GM21390 (cell line): ENCODE measurements at regions not wholly inside any gene's neighbourhood (a gene's known extent, or its start where the extent isn't known, plus 50 kb on each side); places are given as distances from the start of the nearest gene placed in this dataset.

Experiments
- ATAC-seq: cut with Tn5 transposase; IDR thresholded peaks from one replicate; pipeline ENCODE4 v1.9.1; 2021; ENCODE audit not compliant: unreplicated experiment

DNA sequence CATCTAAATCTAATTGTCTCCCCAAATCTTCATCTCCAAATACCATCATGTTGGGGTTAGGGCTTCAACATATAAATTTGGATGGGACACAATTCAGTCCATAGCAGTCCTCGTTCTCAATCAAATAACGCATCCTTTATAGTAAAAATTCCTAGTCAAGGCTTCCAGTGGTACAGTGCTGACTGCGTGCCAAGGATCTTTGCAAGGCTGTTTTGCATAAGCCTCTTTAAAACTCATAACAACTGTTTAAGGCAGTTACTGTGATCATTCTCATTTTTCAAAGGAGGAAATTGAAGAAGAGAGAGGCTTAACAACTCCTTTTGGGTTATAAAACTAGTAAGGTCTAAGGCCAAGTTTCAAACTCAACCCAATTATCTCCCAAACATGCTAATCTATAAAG lies 666.9 kb downstream of the NYAP2 start:
- ATAC-seq = no peak

DNA sequence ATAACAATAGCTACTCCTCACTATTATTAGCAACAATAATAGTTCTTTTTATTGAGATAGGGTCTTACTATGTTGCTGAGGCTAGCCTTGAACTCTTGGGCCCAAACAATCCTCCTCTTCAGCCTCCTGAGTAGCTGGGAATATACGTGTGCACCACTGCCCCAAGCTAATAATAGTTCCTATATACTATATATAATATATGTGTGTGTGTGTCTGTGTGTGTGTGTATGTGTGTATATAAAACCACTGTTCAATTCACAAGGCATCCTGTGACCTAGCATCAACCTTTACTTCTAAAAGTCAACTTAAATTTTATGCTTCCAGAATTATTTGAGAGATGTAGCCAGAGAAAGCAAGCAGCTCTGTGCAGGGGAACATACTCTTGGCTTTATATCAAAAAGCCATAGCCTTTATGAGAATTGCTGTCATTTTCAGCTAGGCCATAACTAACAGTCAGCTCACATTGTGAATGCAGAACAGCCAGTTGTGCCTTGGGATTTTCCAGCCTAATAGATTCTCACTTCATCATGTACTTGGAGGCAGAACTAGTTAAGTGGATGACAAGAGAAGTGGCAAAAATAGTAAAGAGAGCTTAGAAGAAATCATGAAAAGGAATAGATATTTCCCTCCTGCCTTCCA lies 665.5 kb downstream of the NYAP2 start:
- ATAC-seq = no peak

GRCh38 chr2:226063704-226064440 lies 664.4 kb downstream of the NYAP2 start:
- ATAC-seq = no peak

DNA sequence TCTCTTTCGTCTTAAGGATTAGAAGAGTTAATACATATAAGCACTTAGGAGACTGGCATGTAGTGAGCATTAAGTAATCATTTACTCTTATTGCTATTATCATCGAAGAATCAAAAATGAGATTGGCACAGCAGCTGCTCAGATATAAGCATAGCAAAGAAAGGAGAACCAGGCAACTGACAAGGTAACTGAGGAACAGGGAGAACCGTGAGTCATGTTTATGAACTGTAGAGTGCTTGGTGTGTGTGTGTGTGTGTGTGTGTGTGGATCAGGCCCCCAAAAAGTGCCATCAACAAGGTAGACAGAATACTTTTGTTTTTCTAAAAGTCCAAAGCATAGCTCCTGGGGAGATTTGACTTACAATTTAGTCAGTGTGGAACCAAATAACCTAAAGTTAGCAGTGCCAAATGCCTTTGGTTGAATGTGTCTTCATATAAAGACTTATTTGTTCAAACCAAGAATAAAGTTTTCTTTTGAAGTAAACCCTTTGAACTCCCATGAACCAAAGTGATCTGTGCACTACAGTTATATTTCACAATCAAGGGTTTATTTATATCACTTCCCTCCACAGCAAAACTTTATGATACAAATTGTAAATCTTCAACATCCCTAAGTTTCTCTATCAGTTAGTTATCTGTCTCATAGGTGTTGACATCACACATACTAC lies 660.6 kb downstream of the NYAP2 start:
- no peak for ATAC-seq

- no peak for ATAC-seq
Observed at GRCh38 chr2:226057914-226058313, 658.4 kb downstream of the NYAP2 start.

DNA sequence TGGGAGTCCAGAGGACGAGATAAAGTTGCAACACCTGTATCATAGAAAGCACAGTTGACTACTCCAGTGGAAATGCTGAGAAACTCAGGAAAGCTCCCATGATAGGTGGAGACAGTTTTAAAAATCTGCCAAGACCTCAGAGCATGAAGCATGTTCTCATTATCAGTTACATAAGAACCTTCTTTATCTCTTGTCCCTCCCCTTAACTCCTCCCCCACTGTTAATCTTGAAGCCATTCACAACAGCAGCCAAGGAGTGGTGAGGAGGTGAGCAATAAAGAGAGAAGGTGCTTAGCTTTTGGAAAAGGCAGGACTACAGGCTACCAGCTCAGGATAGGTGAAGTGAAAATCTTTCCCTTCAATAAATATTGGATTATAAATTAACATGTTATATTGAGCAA lies 657.9 kb downstream of the NYAP2 start:
- no peak for ATAC-seq

DNA sequence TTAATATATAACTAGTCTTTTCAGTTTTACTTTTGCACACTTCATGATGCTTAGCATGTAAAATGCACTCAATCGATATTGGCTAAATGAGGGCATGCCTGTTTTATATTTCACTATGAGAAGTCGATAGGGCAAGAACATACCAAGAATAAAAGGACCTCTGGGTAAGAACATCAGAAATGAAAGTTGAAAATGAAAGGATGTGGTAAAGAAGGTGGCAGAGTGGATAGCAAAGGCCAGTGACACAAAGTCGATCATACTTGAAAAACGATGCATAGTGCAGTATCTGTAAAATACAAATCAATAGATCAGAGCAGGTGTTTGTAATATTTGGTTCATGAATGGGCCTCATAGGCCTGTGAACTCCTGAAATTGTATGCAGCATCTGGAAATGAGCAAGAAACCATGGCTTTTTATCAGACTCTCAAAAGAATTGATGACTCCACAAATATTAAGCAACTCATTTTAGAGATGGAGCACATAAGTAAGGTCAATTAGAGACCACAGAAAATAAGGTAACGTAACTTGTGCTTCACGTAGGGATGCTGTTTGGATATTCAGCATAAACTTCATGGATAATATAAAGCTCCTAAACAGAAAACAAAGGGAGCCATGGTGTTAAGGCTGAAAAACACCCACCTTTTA lies 653.4 kb downstream of the NYAP2 start:
- no peak for ATAC-seq

- ATAC-seq = no peak
Observed at GRCh38 chr2:226050822-226051221, 651.3 kb downstream of the NYAP2 start.

DNA sequence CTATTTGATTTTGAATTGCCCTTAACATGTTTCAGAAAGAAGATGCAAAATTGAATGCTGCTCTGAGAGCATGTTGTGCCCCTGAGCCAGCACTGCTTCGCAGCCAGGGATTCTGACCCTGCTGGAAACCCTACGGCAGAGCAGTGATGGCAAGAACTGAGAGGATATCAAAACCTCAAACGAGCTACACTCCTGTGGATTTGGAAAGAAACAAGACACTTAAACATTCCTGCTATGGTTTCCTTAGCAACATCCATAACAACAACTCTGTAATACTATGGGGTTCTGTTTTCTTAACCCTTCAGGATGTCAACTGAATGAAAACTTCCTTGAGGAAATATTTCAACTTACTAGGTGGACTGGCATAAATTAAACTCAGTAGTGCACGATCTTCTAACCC lies 649.1 kb downstream of the NYAP2 start:
- no peak for ATAC-seq

GRCh38 chr2:226045080-226045479 lies 645.6 kb downstream of the NYAP2 start:
- no peak for ATAC-seq

GRCh38 chr2:226040344-226040900 lies 640.9 kb downstream of the NYAP2 start:
- no peak for ATAC-seq

- no peak for ATAC-seq
Observed at GRCh38 chr2:226037526-226037925, 638.0 kb downstream of the NYAP2 start.

GRCh38 chr2:226031647-226032501 lies 632.4 kb downstream of the NYAP2 start:
- no peak for ATAC-seq

GRCh38 chr2:226030788-226031646 lies 631.5 kb downstream of the NYAP2 start:
- ATAC-seq = no peak

GRCh38 chr2:226030369-226030768 lies 630.9 kb downstream of the NYAP2 start:
- no peak for ATAC-seq

DNA sequence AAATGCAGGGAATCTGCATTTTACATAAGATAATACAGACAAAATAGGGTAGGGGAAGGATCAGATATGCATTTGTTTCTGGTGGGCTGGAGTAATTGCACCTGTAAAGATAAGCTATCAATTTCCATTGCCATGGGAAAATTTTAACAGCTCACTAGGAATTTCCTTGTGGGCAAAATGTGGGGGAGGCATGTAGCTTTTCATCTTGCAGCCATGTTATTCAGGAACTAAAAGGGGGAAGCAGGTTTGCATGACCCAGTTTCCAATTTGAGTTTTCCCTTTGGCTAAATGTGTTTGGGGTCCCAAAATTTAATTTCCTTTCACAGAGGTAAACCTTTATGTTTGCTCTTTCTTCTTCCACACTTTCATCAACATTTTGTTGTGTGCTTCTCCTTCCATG lies 624.4 kb downstream of the NYAP2 start:
- ATAC-seq = no peak

GRCh38 chr2:226023383-226023782 lies 623.9 kb downstream of the NYAP2 start:
- no peak for ATAC-seq

DNA sequence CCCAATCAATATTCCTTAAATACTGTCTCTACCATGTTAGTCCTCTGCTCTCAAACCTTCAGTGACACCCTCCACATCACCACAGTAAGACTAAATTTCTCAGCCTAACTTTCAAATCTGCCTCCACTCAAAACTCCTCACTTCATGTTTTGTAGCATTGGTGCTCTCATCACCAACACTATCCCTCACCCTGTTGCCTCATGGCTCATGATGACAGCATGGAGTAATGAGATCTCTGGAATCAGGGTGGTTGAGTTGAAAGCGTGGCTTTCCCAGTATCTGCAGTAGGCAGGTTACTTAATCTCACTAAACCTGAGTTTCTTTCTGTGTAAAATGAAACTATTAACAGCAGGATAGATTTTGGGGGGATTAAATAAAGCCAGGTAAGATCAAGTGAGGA lies 621.4 kb downstream of the NYAP2 start:
- ATAC-seq = no peak

GRCh38 chr2:226020176-226020575 lies 620.7 kb downstream of the NYAP2 start:
- no peak for ATAC-seq

GRCh38 chr2:226018641-226019040 lies 619.1 kb downstream of the NYAP2 start:
- ATAC-seq = no peak
